ENCODE measurements at regions not wholly inside any gene's neighbourhood (a gene's known extent, or its start where the extent isn't known, plus 50 kb on each side); places are given as distances from the start of the nearest gene placed in this dataset.

GRCh38 chr3:96182756-96183155 lies 631.6 kb upstream of the EPHA6 start:
- Histone ChIP-seq H3K27ac (ENCODE audit: low read depth in 1 of 2, low read length in 1 of 2) (no peak overlapping the region), H3K36me3 (ENCODE audit: control insufficient read depth in 4 of 4, insufficient read depth in 4 of 4, low read length in 4 of 4) (no peaks in the 10 kb centered on the region), H3K9ac (ENCODE audit: insufficient read depth in 1 of 2, low read length in 2 of 2) (no peak overlapping the region), H3K9me3 (ENCODE audit: control insufficient read depth in 4 of 4, insufficient read depth in 3 of 4, low read length in 3 of 4) (no peaks in the 10 kb centered on the region), H3K4me1 (ENCODE audit: control insufficient read depth in 5 of 5, insufficient read depth in 5 of 5, low read length in 5 of 5) (no peaks in the 10 kb centered on the region), H3K4me3 (no peak overlapping the region), H3K27me3 (ENCODE audit: control insufficient read depth in 3 of 3, insufficient read depth in 3 of 3, low read length in 2 of 3) (no peaks in the 10 kb centered on the region)
- ATAC-seq (ENCODE audit: insufficient read depth, low FRiP score) (no peak), DNase-seq (no peak)
- TF ChIP-seq, protein P1, sequence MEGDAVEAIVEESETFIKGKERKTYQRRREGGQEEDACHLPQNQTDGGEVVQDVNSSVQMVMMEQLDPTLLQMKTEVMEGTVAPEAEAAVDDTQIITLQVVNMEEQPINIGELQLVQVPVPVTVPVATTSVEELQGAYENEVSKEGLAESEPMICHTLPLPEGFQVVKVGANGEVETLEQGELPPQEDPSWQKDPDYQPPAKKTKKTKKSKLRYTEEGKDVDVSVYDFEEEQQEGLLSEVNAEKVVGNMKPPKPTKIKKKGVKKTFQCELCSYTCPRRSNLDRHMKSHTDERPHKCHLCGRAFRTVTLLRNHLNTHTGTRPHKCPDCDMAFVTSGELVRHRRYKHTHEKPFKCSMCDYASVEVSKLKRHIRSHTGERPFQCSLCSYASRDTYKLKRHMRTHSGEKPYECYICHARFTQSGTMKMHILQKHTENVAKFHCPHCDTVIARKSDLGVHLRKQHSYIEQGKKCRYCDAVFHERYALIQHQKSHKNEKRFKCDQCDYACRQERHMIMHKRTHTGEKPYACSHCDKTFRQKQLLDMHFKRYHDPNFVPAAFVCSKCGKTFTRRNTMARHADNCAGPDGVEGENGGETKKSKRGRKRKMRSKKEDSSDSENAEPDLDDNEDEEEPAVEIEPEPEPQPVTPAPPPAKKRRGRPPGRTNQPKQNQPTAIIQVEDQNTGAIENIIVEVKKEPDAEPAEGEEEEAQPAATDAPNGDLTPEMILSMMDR (IDR thresholded peaks at IDR 0.05; ENCODE audit: control extremely low read depth, extremely low read depth): no peak
- WGBS, 2 donors: 87 to 98% methylated on average over 1 of the region's 1 CpG

GRCh38 chr3:96183871-96184270 lies 630.5 kb upstream of the EPHA6 start:
- ATAC-seq (ENCODE audit: insufficient read depth, low FRiP score) (no peak), DNase-seq (no peak)
- TF ChIP-seq, protein P1 (IDR thresholded peaks at IDR 0.05; ENCODE audit: control extremely low read depth, extremely low read depth): no peak
- Histone ChIP-seq H3K4me3 (no peak overlapping the region), H3K27ac (ENCODE audit: low read depth in 1 of 2, low read length in 1 of 2) (no peak overlapping the region), H3K4me1 (ENCODE audit: control insufficient read depth in 5 of 5, insufficient read depth in 5 of 5, low read length in 5 of 5) (no peaks in the 10 kb centered on the region), H3K9ac (ENCODE audit: insufficient read depth in 1 of 2, low read length in 2 of 2) (no peak overlapping the region), H3K36me3 (ENCODE audit: control insufficient read depth in 4 of 4, insufficient read depth in 4 of 4, low read length in 4 of 4) (no peaks in the 10 kb centered on the region), H3K9me3 (ENCODE audit: control insufficient read depth in 4 of 4, insufficient read depth in 3 of 4, low read length in 3 of 4) (no peaks in the 10 kb centered on the region), H3K27me3 (ENCODE audit: control insufficient read depth in 3 of 3, insufficient read depth in 3 of 3, low read length in 2 of 3) (no peaks in the 10 kb centered on the region)
- WGBS, 2 donors: 74 to 76% methylated on average over 1 of the region's 1 CpG

DNA sequence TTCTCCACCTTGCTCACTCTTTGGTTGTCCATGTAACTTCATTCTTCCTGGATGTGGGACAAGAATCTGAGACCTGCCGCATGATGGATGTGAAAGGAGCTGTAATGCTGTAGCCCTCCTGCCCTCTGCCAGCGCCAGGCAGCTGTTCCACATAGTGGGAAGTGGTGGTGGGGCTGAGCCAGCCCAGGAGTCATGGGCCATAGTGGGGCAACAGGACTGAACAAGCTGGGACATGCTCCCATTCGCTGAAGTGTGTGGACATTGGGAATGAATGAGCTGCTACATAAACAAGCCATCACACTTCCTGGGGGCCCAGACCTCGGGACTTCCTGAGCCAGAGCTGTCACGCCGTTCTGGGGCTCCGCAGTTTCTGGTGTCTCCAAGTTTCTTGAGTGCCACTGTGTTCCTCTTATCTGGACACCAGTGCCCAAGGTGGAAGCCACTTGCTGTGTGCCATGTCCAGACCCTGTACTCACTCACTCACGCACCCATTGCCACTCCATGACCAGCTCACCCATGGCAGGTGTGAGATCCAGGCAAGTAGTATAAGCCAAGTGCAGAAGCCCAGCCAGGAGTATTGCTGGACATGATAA lies 624.3 kb upstream of the EPHA6 start:
- DNase-seq (no peak), ATAC-seq (ENCODE audit: insufficient read depth, low FRiP score) (no peak)
- Histone ChIP-seq H3K27ac (ENCODE audit: low read depth in 1 of 2, low read length in 1 of 2) (no peak overlapping the region), H3K4me3 (no peak overlapping the region), H3K27me3 (ENCODE audit: control insufficient read depth in 3 of 3, insufficient read depth in 3 of 3, low read length in 2 of 3) (no peaks in the 10 kb centered on the region), H3K9ac (ENCODE audit: insufficient read depth in 1 of 2, low read length in 2 of 2) (no peak overlapping the region), H3K4me1 (ENCODE audit: control insufficient read depth in 5 of 5, insufficient read depth in 5 of 5, low read length in 5 of 5) (no peaks in the 10 kb centered on the region), H3K9me3 (ENCODE audit: control insufficient read depth in 4 of 4, insufficient read depth in 3 of 4, low read length in 3 of 4) (peaks cover 0 to 2% (median 0%) of the 10 kb centered on the region in 4 donors), H3K36me3 (ENCODE audit: control insufficient read depth in 4 of 4, insufficient read depth in 4 of 4, low read length in 4 of 4) (no peaks in the 10 kb centered on the region)
- WGBS, 2 donors: 87 to 89% methylated on average over 8 of the region's 8 CpGs
- TF ChIP-seq, protein P1 (IDR thresholded peaks at IDR 0.05; ENCODE audit: control extremely low read depth, extremely low read depth): no peak

Measured in lung (tissue), 11 donors.